Esophagus muscularis mucosa (tissue), 3 donors: ENCODE measurements at regions not wholly inside any gene's neighbourhood (a gene's known extent, or its start where the extent isn't known, plus 50 kb on each side); places are given as distances from the start of the nearest gene placed in this dataset.

Source experiments
- POLR2A ChIP-seq: fragments of 450-650 bp; IDR thresholded peaks from one replicate; pipeline ENCODE4 v1.6.1; 2017; ENCODE audit warnings: antibody characterized with exemption, moderate library complexity, mild to moderate bottlenecking, low read depth
- TF ChIP-seq, protein P1 (sequence below), 3 experiments: fragments of 200-600 bp in 2 of 3; fragments of 450-650 bp in 1 of 3; sonication (generic) in 2 of 3; IDR thresholded peaks; one replicate each; pipeline ENCODE4 v1.5.1; 2017 to 2019; ENCODE audit warnings: antibody characterized with exemption in 3 of 3, mild to moderate bottlenecking in 2 of 3, moderate library complexity in 1 of 3

DNA sequence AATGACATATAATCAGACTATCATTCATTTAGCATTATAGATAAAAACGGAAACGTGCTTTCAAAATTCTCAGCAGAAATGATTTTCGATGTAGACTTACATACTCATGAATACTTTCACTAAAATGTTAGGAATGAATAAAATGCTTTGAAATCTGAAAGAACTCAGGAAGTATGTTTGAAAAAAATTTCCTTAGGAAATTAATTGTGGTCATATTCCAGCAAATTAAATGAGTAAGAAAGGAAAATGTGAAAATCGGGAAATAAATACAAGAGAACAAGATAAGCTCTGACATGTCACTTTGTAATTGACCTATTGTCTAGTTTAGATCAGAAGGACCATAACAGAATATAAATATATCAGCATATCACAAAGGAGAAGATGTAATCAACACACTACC is 981.0 kb upstream of the CDH2 start:
- TF ChIP-seq, protein P1, sequence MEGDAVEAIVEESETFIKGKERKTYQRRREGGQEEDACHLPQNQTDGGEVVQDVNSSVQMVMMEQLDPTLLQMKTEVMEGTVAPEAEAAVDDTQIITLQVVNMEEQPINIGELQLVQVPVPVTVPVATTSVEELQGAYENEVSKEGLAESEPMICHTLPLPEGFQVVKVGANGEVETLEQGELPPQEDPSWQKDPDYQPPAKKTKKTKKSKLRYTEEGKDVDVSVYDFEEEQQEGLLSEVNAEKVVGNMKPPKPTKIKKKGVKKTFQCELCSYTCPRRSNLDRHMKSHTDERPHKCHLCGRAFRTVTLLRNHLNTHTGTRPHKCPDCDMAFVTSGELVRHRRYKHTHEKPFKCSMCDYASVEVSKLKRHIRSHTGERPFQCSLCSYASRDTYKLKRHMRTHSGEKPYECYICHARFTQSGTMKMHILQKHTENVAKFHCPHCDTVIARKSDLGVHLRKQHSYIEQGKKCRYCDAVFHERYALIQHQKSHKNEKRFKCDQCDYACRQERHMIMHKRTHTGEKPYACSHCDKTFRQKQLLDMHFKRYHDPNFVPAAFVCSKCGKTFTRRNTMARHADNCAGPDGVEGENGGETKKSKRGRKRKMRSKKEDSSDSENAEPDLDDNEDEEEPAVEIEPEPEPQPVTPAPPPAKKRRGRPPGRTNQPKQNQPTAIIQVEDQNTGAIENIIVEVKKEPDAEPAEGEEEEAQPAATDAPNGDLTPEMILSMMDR (IDR thresholded peaks at IDR 0.05) = no peak
- no peak for TF ChIP-seq POLR2A
